HEK293 (cell line): ENCODE measurements at regions not wholly inside any gene's neighbourhood (a gene's known extent, or its start where the extent isn't known, plus 50 kb on each side); places are given as distances from the start of the nearest gene placed in this dataset.

Experiments used
- CTCF ChIA-PET: fragments of 350-600 bp; formaldehyde crosslinking; extraction: SDS; loops from one replicate; lab custom pipeline; 2021; ENCODE audit warnings: antibody characterized with exemption; lab: Yijun Ruan, JAX
- POLR2A ChIA-PET: fragments of 300-600 bp; formaldehyde crosslinking; extraction: SDS; loops from one replicate; lab custom pipeline; 2020; ENCODE audit warnings: antibody characterized with exemption, inconsistent platforms; lab: Yijun Ruan, JAX
- H3K27ac ChIP-seq: fragments of 200-500 bp; sonication (Bioruptor generic); 2 replicates; pipeline ENCODE4 v1.5.1; 2014; ENCODE audit warnings: low read depth, low read length, control low read depth, inconsistent platforms; ENCODE audit errors: extremely low read depth
- H3K36me3 ChIP-seq, 2 experiments: fragments of 200-500 bp in 1 of 2; sonication (Bioruptor generic) in 1 of 2; 1 replicate in 1 of 2; 2 replicates in 1 of 2; pipeline ENCODE4 v1.5.1; 2014 to 2017; ENCODE audit warnings: inconsistent platforms in 2 of 2, low read length in 2 of 2; ENCODE audit not compliant: control insufficient read depth in 2 of 2, insufficient read depth in 1 of 2
- H3K4me1 ChIP-seq: fragments of 200-500 bp; sonication (Bioruptor generic); 2 replicates; pipeline ENCODE4 v1.5.1; 2014; ENCODE audit warnings: mild to moderate bottlenecking, low read length, inconsistent platforms; ENCODE audit not compliant: control insufficient read depth, insufficient read depth
- H3K4me3 ChIP-seq: 2 replicates; pipeline ENCODE4 v1.5.1; 2011; ENCODE audit warnings: low read depth, mild to moderate bottlenecking, control low read depth, low read length, moderate library complexity
- H3K9me3 ChIP-seq: fragments of 200-500 bp; sonication (Bioruptor generic); 2 replicates; pipeline ENCODE4 v1.5.1; 2014; ENCODE audit warnings: low read depth, low read length, inconsistent platforms; ENCODE audit not compliant: control insufficient read depth, insufficient read depth
- GLIS1 ChIP-seq: fragments of 450-650 bp; formaldehyde crosslinking; IDR thresholded peaks from 2 replicates; pipeline ENCODE4 v1.5.1; 2016; ENCODE audit warnings: missing biosample characterization, missing genetic modification characterization
- SCRT2 ChIP-seq: fragments of 450-650 bp; formaldehyde crosslinking; IDR thresholded peaks from 2 replicates; pipeline ENCODE4 v1.5.1; 2016; ENCODE audit warnings: missing biosample characterization, missing genetic modification characterization
- TCF7L2 ChIP-seq: IDR thresholded peaks from 2 replicates; pipeline ENCODE4 v1.6.1; 2011; ENCODE audit warnings: low read depth, mild to moderate bottlenecking, inconsistent platforms, low read length, moderate library complexity, borderline replicate concordance
- TRIM28 ChIP-seq: IDR thresholded peaks from 2 replicates; pipeline ENCODE4 v1.6.1; 2011; ENCODE audit warnings: low read length, control low read depth, borderline replicate concordance
- ZBTB17 ChIP-seq: fragments of 450-650 bp; formaldehyde crosslinking; IDR thresholded peaks from 2 replicates; pipeline ENCODE4 v1.5.1; 2016; ENCODE audit warnings: missing biosample characterization, missing genetic modification characterization
- ZBTB7A ChIP-seq: fragments of 450-650 bp; formaldehyde crosslinking; IDR thresholded peaks from 2 replicates; pipeline ENCODE4 v1.5.1; 2016; ENCODE audit warnings: low read depth, missing biosample characterization, missing genetic modification characterization
- ZNF157 ChIP-seq: fragments of 450-650 bp; formaldehyde crosslinking; IDR thresholded peaks from 2 replicates; pipeline ENCODE4 v1.5.1; 2016; ENCODE audit warnings: missing biosample characterization, missing genetic modification characterization
- ZNF16 ChIP-seq: fragments of 450-650 bp; formaldehyde crosslinking; IDR thresholded peaks from 2 replicates; pipeline ENCODE4 v1.5.1; 2016; ENCODE audit warnings: low read depth, missing biosample characterization, missing genetic modification characterization
- ZNF23 ChIP-seq: fragments of 450-650 bp; formaldehyde crosslinking; IDR thresholded peaks from 2 replicates; pipeline ENCODE4 v1.5.1; 2016; ENCODE audit warnings: missing biosample characterization, missing genetic modification characterization, borderline replicate concordance
- ZNF266 ChIP-seq: fragments of 450-650 bp; formaldehyde crosslinking; IDR thresholded peaks from 2 replicates; pipeline ENCODE4 v1.5.1; 2016; ENCODE audit warnings: missing biosample characterization, missing genetic modification characterization, low read depth
- ZNF292 ChIP-seq: fragments of 450-650 bp; formaldehyde crosslinking; IDR thresholded peaks from 2 replicates; pipeline ENCODE4 v1.5.1; 2016; ENCODE audit warnings: low read depth, missing biosample characterization, missing genetic modification characterization, borderline replicate concordance
- ZNF366 ChIP-seq: fragments of 450-650 bp; formaldehyde crosslinking; conservative IDR thresholded peaks from 2 replicates; pipeline ENCODE4 v1.5.1; 2016; ENCODE audit warnings: missing biosample characterization, missing genetic modification characterization
- ZNF404 ChIP-seq: fragments of 450-650 bp; formaldehyde crosslinking; IDR thresholded peaks from 2 replicates; pipeline ENCODE4 v1.5.1; 2017; ENCODE audit warnings: missing biosample characterization, missing genetic modification characterization
- ZNF433 ChIP-seq: fragments of 450-650 bp; formaldehyde crosslinking; IDR thresholded peaks from 2 replicates; pipeline ENCODE4 v1.5.1; 2016; ENCODE audit warnings: missing biosample characterization, missing genetic modification characterization, low read depth
- ZNF501 ChIP-seq: fragments of 450-650 bp; formaldehyde crosslinking; IDR thresholded peaks from 2 replicates; pipeline ENCODE4 v1.5.1; 2016; ENCODE audit warnings: missing biosample characterization, missing genetic modification characterization
- ZNF561 ChIP-seq: fragments of 450-650 bp; IDR thresholded peaks from 2 replicates; pipeline ENCODE4 v1.5.1; 2018; ENCODE audit warnings: missing biosample characterization, missing genetic modification characterization, borderline replicate concordance
- ZNF621 ChIP-seq: fragments of 450-650 bp; formaldehyde crosslinking; IDR thresholded peaks from 2 replicates; pipeline ENCODE4 v1.5.1; 2017; ENCODE audit warnings: missing biosample characterization, missing genetic modification characterization
- ZNF623 ChIP-seq: fragments of 450-650 bp; formaldehyde crosslinking; IDR thresholded peaks from 2 replicates; pipeline ENCODE4 v1.5.1; 2016; ENCODE audit warnings: missing biosample characterization, missing genetic modification characterization
- ZNF747 ChIP-seq: fragments of 450-650 bp; formaldehyde crosslinking; IDR thresholded peaks from 2 replicates; pipeline ENCODE4 v1.5.1; 2016; ENCODE audit warnings: missing biosample characterization, missing genetic modification characterization
- ZNF768 ChIP-seq: fragments of 450-650 bp; formaldehyde crosslinking; IDR thresholded peaks from 2 replicates; pipeline ENCODE4 v1.5.1; 2018; ENCODE audit warnings: missing biosample characterization, mild to moderate bottlenecking, missing genetic modification characterization
- TF ChIP-seq, protein P1 (sequence below): fragments of 450-650 bp; formaldehyde crosslinking; IDR thresholded peaks from 2 replicates; pipeline ENCODE4 v1.5.1; 2017; ENCODE audit warnings: missing biosample characterization, missing genetic modification characterization
- TF ChIP-seq, protein P2 (sequence below): fragments of 450-650 bp; formaldehyde crosslinking; IDR thresholded peaks from 2 replicates; pipeline ENCODE4 v1.5.1; 2016; ENCODE audit warnings: missing biosample characterization, missing genetic modification characterization
- TF ChIP-seq, protein P3 (sequence below): fragments of 450-650 bp; formaldehyde crosslinking; IDR thresholded peaks from 2 replicates; pipeline ENCODE4 v1.5.1; 2017; ENCODE audit warnings: missing biosample characterization, missing genetic modification characterization

DNA sequence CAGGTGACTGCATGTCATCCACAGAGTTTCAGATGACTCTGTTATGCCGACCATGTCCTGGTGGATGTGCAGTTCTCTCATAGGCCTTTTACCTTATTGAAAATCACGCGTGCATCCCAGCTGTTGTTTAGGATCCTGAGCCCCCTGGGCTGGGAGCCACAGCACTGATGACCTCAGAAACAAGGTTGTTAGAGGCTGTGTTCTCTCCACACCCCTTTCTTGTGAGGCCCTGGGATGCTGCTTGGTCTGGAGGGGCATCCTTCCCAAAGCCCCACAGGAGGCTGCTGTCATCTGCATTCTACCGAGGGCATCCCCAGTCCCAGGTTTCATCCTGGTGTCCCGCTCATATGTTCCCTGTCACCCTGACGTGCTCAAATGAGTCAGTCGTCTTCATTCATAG, 76.5 kb upstream of the IRX4 start:
- H3K27ac ChIP-seq, result no peak overlapping the region
- no peaks in the 10 kb centered on the region for H3K36me3 ChIP-seq
- ChIA-PET CTCF (no interaction called here), POLR2A (no interaction called here)
- no peaks in the 10 kb centered on the region for H3K4me1 ChIP-seq
- H3K9me3 ChIP-seq, result no peaks in the 10 kb centered on the region
- no peak overlapping the region for H3K4me3 ChIP-seq
- TF ChIP-seq ZNF157 (tag by site-specific recombination) (no peak), SCRT2 (peak; percentile 62; the same call in 1 of the 2 replicates), ZNF292 (tag by site-specific recombination) (no peak)
- TF ChIP-seq, all 188 proteins: peak for 1

DNA sequence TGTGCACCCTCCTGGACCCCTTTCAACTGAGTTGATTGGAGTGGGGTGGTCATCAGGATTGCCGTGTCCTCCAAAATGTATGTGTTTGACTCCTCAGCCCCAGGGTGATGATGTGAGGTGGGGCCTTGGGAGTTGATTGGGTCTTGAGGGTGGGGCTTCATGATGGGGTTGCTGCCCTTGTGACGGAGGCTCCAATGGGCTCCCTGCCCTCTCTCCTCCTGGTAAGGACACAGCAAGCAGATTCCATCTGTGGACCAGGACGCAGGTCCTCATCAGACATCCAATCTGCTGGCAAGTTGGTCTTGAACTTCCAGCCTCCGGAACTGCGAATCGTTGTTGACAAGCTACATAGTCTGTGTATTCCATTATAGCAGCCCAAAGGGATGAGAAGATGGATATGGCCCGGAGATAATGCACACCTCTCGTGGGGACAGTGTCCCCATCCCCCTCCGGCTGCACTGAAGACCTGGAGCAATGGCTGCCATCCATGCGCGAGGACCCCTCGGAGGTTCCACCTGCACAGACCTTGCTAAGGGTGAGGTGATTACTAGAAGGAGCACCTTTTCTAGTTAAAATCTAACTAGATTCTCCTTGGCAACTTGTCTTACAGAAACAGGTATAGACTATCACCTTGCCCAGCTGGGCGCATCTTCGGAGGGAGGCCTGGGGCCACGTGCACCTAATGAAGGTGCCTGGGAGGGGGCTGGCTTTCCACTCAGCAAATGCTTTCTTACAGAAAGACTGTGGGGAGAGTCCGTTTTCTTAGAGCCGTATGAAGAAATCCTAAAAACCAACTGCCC, 75.7 kb upstream of the IRX4 start:
- H3K36me3 ChIP-seq, result no peaks in the 10 kb centered on the region
- ChIA-PET CTCF (no interaction called here), POLR2A (no interaction called here)
- TF ChIP-seq ZNF768 (tag by site-specific recombination) (no peak), ZBTB17 (tag by site-specific recombination) (no peak), TCF7L2 (no peak), GLIS1 (tag by site-specific recombination) (no peak), ZNF433 (tag by site-specific recombination) (no peak), ZNF23 (tag by site-specific recombination) (no peak), ZNF404 (no peak), ZNF747 (tag by site-specific recombination) (no peak), ZNF561 (tag by site-specific recombination) (no peak), ZNF501 (tag by site-specific recombination) (no peak), ZNF16 (no peak), ZBTB7A (tag by site-specific recombination) (no peak), ZNF266 (tag by site-specific recombination) (no peak), ZNF366 (tag by site-specific recombination) (no peak), ZNF621 (tag by site-specific recombination) (no peak), ZNF623 (tag by site-specific recombination) (no peak), TRIM28 (no peak)
- TF ChIP-seq, protein P1, sequence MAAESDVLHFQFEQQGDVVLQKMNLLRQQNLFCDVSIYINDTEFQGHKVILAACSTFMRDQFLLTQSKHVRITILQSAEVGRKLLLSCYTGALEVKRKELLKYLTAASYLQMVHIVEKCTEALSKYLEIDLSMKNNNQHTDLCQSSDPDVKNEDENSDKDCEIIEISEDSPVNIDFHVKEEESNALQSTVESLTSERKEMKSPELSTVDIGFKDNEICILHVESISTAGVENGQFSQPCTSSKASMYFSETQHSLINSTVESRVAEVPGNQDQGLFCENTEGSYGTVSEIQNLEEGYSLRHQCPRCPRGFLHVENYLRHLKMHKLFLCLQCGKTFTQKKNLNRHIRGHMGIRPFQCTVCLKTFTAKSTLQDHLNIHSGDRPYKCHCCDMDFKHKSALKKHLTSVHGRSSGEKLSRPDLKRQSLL (tag by site-specific recombination), result no peak
- TF ChIP-seq, protein P2, sequence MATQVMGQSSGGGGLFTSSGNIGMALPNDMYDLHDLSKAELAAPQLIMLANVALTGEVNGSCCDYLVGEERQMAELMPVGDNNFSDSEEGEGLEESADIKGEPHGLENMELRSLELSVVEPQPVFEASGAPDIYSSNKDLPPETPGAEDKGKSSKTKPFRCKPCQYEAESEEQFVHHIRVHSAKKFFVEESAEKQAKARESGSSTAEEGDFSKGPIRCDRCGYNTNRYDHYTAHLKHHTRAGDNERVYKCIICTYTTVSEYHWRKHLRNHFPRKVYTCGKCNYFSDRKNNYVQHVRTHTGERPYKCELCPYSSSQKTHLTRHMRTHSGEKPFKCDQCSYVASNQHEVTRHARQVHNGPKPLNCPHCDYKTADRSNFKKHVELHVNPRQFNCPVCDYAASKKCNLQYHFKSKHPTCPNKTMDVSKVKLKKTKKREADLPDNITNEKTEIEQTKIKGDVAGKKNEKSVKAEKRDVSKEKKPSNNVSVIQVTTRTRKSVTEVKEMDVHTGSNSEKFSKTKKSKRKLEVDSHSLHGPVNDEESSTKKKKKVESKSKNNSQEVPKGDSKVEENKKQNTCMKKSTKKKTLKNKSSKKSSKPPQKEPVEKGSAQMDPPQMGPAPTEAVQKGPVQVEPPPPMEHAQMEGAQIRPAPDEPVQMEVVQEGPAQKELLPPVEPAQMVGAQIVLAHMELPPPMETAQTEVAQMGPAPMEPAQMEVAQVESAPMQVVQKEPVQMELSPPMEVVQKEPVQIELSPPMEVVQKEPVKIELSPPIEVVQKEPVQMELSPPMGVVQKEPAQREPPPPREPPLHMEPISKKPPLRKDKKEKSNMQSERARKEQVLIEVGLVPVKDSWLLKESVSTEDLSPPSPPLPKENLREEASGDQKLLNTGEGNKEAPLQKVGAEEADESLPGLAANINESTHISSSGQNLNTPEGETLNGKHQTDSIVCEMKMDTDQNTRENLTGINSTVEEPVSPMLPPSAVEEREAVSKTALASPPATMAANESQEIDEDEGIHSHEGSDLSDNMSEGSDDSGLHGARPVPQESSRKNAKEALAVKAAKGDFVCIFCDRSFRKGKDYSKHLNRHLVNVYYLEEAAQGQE, result no peak
- TF ChIP-seq, protein P3, sequence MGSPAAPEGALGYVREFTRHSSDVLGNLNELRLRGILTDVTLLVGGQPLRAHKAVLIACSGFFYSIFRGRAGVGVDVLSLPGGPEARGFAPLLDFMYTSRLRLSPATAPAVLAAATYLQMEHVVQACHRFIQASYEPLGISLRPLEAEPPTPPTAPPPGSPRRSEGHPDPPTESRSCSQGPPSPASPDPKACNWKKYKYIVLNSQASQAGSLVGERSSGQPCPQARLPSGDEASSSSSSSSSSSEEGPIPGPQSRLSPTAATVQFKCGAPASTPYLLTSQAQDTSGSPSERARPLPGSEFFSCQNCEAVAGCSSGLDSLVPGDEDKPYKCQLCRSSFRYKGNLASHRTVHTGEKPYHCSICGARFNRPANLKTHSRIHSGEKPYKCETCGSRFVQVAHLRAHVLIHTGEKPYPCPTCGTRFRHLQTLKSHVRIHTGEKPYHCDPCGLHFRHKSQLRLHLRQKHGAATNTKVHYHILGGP (tag by site-specific recombination), result no peak
- H3K4me1 ChIP-seq, result no peaks in the 10 kb centered on the region
- no peak overlapping the region for H3K27ac ChIP-seq
- no peaks in the 10 kb centered on the region for H3K9me3 ChIP-seq
- H3K4me3 ChIP-seq, result no peak overlapping the region
